ENCODE measurements at regions not wholly inside any gene's neighbourhood (a gene's known extent, or its start where the extent isn't known, plus 50 kb on each side); places are given as distances from the start of the nearest gene placed in this dataset.

GRCh38 chr2:194352505-194352904, 1304.5 kb upstream of the SLC39A10 start:
- no peak for TF ChIP-seq CTCF (IDR thresholded peaks at IDR 0.05)
- DNase-seq (ENCODE audit: low spot score) (no peak), ATAC-seq (ENCODE audit: insufficient number of reproducible peaks, low FRiP score, low read depth) (no peak)

GRCh38 chr2:194346193-194346592, 1310.8 kb upstream of the SLC39A10 start:
- no peaks in the 10 kb centered on the region for H3K4me1 ChIP-seq (ENCODE audit: control insufficient read depth in 1 of 2, low read depth in 2 of 2)
- no peak overlapping the region for H3K4me3 ChIP-seq
- ATAC-seq (ENCODE audit: insufficient number of reproducible peaks, low FRiP score, low read depth), result no peak
- TF ChIP-seq CTCF (IDR thresholded peaks at IDR 0.05), result no peak
- no peaks in the 10 kb centered on the region for H3K27me3 ChIP-seq (replicated peaks; ENCODE audit: insufficient read depth)
- no peak overlapping the region for H3K27ac ChIP-seq
- no peaks in the 10 kb centered on the region for H3K36me3 ChIP-seq
- no peaks in the 10 kb centered on the region for H3K9me3 ChIP-seq
- no peak for DNase-seq (ENCODE audit: low spot score)

More at GRCh38 chr2:194352505-194352904, 1304.5 kb upstream of the SLC39A10 start:
- H3K36me3 ChIP-seq, result no peaks in the 10 kb centered on the region
- no peak overlapping the region for H3K27ac ChIP-seq
- H3K4me1 ChIP-seq (ENCODE audit: control insufficient read depth in 1 of 2, low read depth in 2 of 2), result no peaks in the 10 kb centered on the region
- no peak overlapping the region for H3K4me3 ChIP-seq
- H3K27me3 ChIP-seq (replicated peaks; ENCODE audit: insufficient read depth), result no peaks in the 10 kb centered on the region
- no peaks in the 10 kb centered on the region for H3K9me3 ChIP-seq

- Histone ChIP-seq H3K4me1 (ENCODE audit: control insufficient read depth in 1 of 2, low read depth in 2 of 2) (no peaks in the 10 kb centered on the region), H3K27ac (no peak overlapping the region), H3K9me3 (no peaks in the 10 kb centered on the region), H3K36me3 (no peaks in the 10 kb centered on the region), H3K27me3 (replicated peaks; ENCODE audit: insufficient read depth) (no peaks in the 10 kb centered on the region), H3K4me3 (no peak overlapping the region)
- TF ChIP-seq CTCF (IDR thresholded peaks at IDR 0.05), result no peak
- DNase-seq (ENCODE audit: low spot score) (no peak), ATAC-seq (ENCODE audit: insufficient number of reproducible peaks, low FRiP score, low read depth) (no peak)
These were observed 1311.7 kb upstream of the SLC39A10 start for GRCh38 chr2:194345347-194345746.

- Histone ChIP-seq H3K4me3 (no peak overlapping the region), H3K36me3 (no peaks in the 10 kb centered on the region), H3K9me3 (no peaks in the 10 kb centered on the region), H3K4me1 (ENCODE audit: control insufficient read depth in 1 of 2, low read depth in 2 of 2) (no peaks in the 10 kb centered on the region), H3K27me3 (replicated peaks; ENCODE audit: insufficient read depth) (no peaks in the 10 kb centered on the region), H3K27ac (no peak overlapping the region)
- ATAC-seq (ENCODE audit: insufficient number of reproducible peaks, low FRiP score, low read depth) (no peak), DNase-seq (ENCODE audit: low spot score) (no peak)
- TF ChIP-seq CTCF (IDR thresholded peaks at IDR 0.05), result no peak
These were observed 1313.9 kb upstream of the SLC39A10 start for GRCh38 chr2:194343167-194343566.

- Histone ChIP-seq H3K27me3 (replicated peaks; ENCODE audit: insufficient read depth) (no peaks in the 10 kb centered on the region), H3K4me1 (ENCODE audit: control insufficient read depth in 1 of 2, low read depth in 2 of 2) (no peaks in the 10 kb centered on the region), H3K4me3 (no peak overlapping the region), H3K27ac (no peak overlapping the region), H3K9me3 (no peaks in the 10 kb centered on the region), H3K36me3 (no peaks in the 10 kb centered on the region)
- DNase-seq (ENCODE audit: low spot score), result no peak
- no peak for ATAC-seq (ENCODE audit: insufficient number of reproducible peaks, low FRiP score, low read depth)
- no peak for TF ChIP-seq CTCF (IDR thresholded peaks at IDR 0.05)
These were observed 1324.1 kb upstream of the SLC39A10 start for GRCh38 chr2:194332799-194333490.

All from thoracic aorta (tissue), 2 donors.